Kidney (tissue), 13 donors: ENCODE measurements at regions not wholly inside any gene's neighbourhood (a gene's known extent, or its start where the extent isn't known, plus 50 kb on each side); places are given as distances from the start of the nearest gene placed in this dataset.

Experiments
- DNase-seq, 5 donors: peaks; one replicate each; pipeline ENCODE4 v3.0.0-alpha.2; 2013 to 2020
- FAIRE-seq: peaks from 2 replicates; lab custom pipeline; 2012; peaks lifted over from hg19 to GRCh38; lab: Jason Lieb, UNC
- H3K27ac ChIP-seq, 2 donors: one replicate each; pipeline ENCODE4 v1.7.0; 2013; ENCODE audit warnings: low read depth in 2 of 2, low read length in 2 of 2, inconsistent platforms in 1 of 2
- H3K27me3 ChIP-seq: one replicate; pipeline ENCODE4 v1.7.1; 2013; ENCODE audit warnings: low read length, inconsistent platforms; ENCODE audit not compliant: control insufficient read depth, insufficient read depth
- H3K36me3 ChIP-seq, 3 donors: one replicate each; pipeline versions ENCODE4 v1.7.0 to v1.7.1; 2013; ENCODE audit warnings: low read length in 3 of 3, control low read depth in 1 of 3, inconsistent platforms in 1 of 3; ENCODE audit not compliant: insufficient read depth in 3 of 3, control insufficient read depth in 2 of 3
- H3K4me1 ChIP-seq, 3 donors: one replicate each; pipeline versions ENCODE4 v1.7.0 to v1.7.1; 2013; ENCODE audit warnings: low read length in 3 of 3, inconsistent platforms in 1 of 3, low read depth in 1 of 3; ENCODE audit not compliant: control insufficient read depth in 2 of 3, insufficient read depth in 2 of 3
- H3K4me3 ChIP-seq, 3 donors: one replicate each; pipeline versions ENCODE4 v1.7.0 to v1.8.1; 2013; ENCODE audit warnings: low read length in 3 of 3, control low read depth in 1 of 3, inconsistent platforms in 1 of 3
- H3K9ac ChIP-seq, 3 donors: one replicate each; pipeline versions ENCODE4 v1.7.0 to v1.7.1; 2013; ENCODE audit warnings: low read length in 3 of 3, control low read depth in 1 of 3, inconsistent platforms in 1 of 3
- H3K9me3 ChIP-seq, 3 donors: one replicate each; pipeline versions ENCODE4 v1.7.0 to v1.7.1; 2013; ENCODE audit warnings: low read length in 3 of 3, control low read depth in 1 of 3, inconsistent platforms in 1 of 3; ENCODE audit not compliant: control insufficient read depth in 2 of 3, insufficient read depth in 1 of 3
- CTCF ChIP-seq: IDR thresholded peaks from 3 replicates; pipeline ENCODE4 v1.5.1; 2012; ENCODE audit warnings: mild to moderate bottlenecking, moderate library complexity, borderline replicate concordance; ENCODE audit not compliant: insufficient read depth; ENCODE audit errors: extremely low read depth
- intact Hi-C: fragments of 100-400 bp; cut with DNase I; formaldehyde crosslinking; loops from one replicate; pipeline ENCODE4 v1.11.1; 2022
- donor health status: control.
- donor health status: control.
- donor health status: control.
- donor health status: control.
- donor health status: control.
- donor health status: DM: yes; HTN: yes; CAD: no.
- donor health status: Normal renal cell carcinoma (clear cell type).

GRCh38 chr2:59413751-59414570, 1139.5 kb downstream of the BCL11A start:
- FAIRE-seq (no peak), DNase-seq (peak in 1 of 5 donors; percentile 30)
- intact Hi-C loops: no loop called here
- Histone ChIP-seq H3K9me3 (peaks cover 0 to 12% (median 2%) of the 10 kb centered on the region in 3 donors), H3K27me3 (no peaks in the 10 kb centered on the region), H3K9ac (no peak overlapping the region), H3K4me3 (no peak overlapping the region), H3K36me3 (no peaks in the 10 kb centered on the region), H3K4me1 (no peaks in the 10 kb centered on the region), H3K27ac (no peak overlapping the region)
- TF ChIP-seq CTCF: no peak

- DNase-seq (no peak), FAIRE-seq (no peak)
Observed at GRCh38 chr2:59399126-59399525, 1154.3 kb downstream of the BCL11A start.

GRCh38 chr2:59398081-59398480, 1155.4 kb downstream of the BCL11A start:
- H3K4me1 ChIP-seq: no peaks in the 10 kb centered on the region
- no peak overlapping the region for H3K4me3 ChIP-seq
- intact Hi-C loops: no loop called here
- DNase-seq (no peak), FAIRE-seq (no peak)
- no peak overlapping the region for H3K9ac ChIP-seq
- TF ChIP-seq CTCF: no peak
- H3K27me3 ChIP-seq: no peaks in the 10 kb centered on the region
- H3K9me3 ChIP-seq: no peaks in the 10 kb centered on the region
- H3K27ac ChIP-seq: no peak overlapping the region
- H3K36me3 ChIP-seq: no peaks in the 10 kb centered on the region

More at GRCh38 chr2:59399126-59399525, 1154.3 kb downstream of the BCL11A start:
- H3K9ac ChIP-seq: no peak overlapping the region
- H3K9me3 ChIP-seq: no peaks in the 10 kb centered on the region
- H3K27me3 ChIP-seq: no peaks in the 10 kb centered on the region
- intact Hi-C loops: no loop called here
- no peak for TF ChIP-seq CTCF
- H3K4me3 ChIP-seq: no peak overlapping the region
- H3K36me3 ChIP-seq: no peaks in the 10 kb centered on the region
- no peak overlapping the region for H3K27ac ChIP-seq
- no peaks in the 10 kb centered on the region for H3K4me1 ChIP-seq

- no peak overlapping the region for H3K9ac ChIP-seq
- TF ChIP-seq CTCF: no peak
- H3K9me3 ChIP-seq: no peaks in the 10 kb centered on the region
- H3K27me3 ChIP-seq: no peaks in the 10 kb centered on the region
- no peak overlapping the region for H3K27ac ChIP-seq
- no peak for DNase-seq
- intact Hi-C loops: no loop called here
- no peak for FAIRE-seq
- no peak overlapping the region for H3K4me3 ChIP-seq
- H3K36me3 ChIP-seq: no peaks in the 10 kb centered on the region
- H3K4me1 ChIP-seq: no peaks in the 10 kb centered on the region
Observed at GRCh38 chr2:59395119-59395518, 1154.0 kb upstream of the FANCL start.
